HFF-Myc (cell line): ENCODE measurements at regions not wholly inside any gene's neighbourhood (a gene's known extent, or its start where the extent isn't known, plus 50 kb on each side); places are given as distances from the start of the nearest gene placed in this dataset.

Experiments
- DNase-seq: peaks from one replicate; pipeline ENCODE4 v3.0.0-alpha.2; 2011; ENCODE audit warnings: low read depth; ENCODE audit errors: extremely low read depth
- H3K4me3 ChIP-seq: replicated peaks from 2 replicates; pipeline ENCODE4 v1.5.1; 2011; ENCODE audit warnings: low read depth, mild to moderate bottlenecking, control low read depth, low read length
- TF ChIP-seq, protein P1 (sequence below): IDR thresholded peaks from 2 replicates; pipeline ENCODE4 v1.5.1; 2012; ENCODE audit warnings: mild to moderate bottlenecking, low read depth, low read length, control low read depth; ENCODE audit errors: missing control alignments

DNA sequence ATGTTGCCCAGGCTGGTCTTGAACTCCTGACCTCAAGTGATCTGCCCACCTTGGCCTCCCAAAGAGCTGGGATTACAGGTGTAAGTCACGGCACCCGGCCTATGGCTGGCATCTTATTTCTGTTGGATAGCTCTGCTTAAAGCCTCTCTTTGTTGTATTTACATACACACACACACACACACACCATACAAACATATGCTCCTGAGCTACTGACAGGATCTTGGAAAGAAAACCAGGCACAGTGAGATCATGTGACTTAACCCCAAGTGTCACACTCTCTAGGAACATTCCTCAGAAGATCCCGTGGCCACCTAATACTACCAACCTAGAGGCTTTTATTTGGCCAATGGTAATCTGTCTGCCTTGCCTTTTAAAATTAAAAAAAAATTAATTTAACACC is 85.1 kb upstream of the HAAO start:
- TF ChIP-seq, protein P1, sequence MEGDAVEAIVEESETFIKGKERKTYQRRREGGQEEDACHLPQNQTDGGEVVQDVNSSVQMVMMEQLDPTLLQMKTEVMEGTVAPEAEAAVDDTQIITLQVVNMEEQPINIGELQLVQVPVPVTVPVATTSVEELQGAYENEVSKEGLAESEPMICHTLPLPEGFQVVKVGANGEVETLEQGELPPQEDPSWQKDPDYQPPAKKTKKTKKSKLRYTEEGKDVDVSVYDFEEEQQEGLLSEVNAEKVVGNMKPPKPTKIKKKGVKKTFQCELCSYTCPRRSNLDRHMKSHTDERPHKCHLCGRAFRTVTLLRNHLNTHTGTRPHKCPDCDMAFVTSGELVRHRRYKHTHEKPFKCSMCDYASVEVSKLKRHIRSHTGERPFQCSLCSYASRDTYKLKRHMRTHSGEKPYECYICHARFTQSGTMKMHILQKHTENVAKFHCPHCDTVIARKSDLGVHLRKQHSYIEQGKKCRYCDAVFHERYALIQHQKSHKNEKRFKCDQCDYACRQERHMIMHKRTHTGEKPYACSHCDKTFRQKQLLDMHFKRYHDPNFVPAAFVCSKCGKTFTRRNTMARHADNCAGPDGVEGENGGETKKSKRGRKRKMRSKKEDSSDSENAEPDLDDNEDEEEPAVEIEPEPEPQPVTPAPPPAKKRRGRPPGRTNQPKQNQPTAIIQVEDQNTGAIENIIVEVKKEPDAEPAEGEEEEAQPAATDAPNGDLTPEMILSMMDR, result no peak
- no peak for DNase-seq
- no peak overlapping the region for H3K4me3 ChIP-seq

DNA sequence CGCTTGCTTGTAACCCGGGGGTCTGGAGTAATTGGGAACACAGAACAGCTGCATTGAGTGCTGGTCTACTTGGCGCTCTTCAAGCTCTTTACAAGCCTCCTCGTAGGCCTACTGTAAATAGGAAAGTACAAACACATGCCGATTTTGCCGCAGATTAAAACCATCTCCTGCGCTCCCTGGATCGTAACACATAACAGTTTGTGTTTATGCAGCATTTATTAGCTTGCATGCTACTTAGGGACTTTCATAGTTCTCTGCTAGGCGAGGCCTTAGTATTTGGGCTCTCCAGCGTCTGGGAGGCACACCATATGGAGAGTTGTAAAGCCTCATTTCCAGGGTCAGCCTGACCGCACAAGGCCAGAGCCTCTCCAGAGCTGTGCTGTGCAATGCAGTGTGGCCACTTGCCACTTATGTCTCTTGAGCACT is 84.0 kb upstream of the HAAO start:
- H3K4me3 ChIP-seq, result no peak overlapping the region
- peak; percentile 80 for DNase-seq
- TF ChIP-seq, protein P1, result no peak

DNA sequence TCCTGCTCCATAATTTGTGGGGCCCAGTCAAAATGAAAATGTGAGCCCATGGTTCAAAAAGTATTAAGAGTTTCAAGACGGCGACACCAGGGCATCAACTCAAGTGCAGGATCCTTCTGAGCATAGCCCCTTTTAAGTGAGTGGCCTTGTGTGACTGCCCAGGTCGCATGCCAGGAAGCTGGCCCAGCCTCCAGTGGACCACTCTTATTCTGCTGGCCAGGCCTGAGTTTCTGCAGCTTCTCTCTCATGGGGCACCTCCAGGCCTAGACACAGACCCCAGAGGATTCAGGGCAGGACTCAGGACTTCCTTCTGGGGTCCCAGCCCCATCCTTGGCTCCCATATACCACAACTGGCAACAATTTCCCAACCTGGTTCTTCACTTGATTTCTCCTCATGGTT is 83.5 kb upstream of the HAAO start:
- H3K4me3 ChIP-seq, result no peak overlapping the region
- DNase-seq, result no peak
- TF ChIP-seq, protein P1, result no peak

DNA sequence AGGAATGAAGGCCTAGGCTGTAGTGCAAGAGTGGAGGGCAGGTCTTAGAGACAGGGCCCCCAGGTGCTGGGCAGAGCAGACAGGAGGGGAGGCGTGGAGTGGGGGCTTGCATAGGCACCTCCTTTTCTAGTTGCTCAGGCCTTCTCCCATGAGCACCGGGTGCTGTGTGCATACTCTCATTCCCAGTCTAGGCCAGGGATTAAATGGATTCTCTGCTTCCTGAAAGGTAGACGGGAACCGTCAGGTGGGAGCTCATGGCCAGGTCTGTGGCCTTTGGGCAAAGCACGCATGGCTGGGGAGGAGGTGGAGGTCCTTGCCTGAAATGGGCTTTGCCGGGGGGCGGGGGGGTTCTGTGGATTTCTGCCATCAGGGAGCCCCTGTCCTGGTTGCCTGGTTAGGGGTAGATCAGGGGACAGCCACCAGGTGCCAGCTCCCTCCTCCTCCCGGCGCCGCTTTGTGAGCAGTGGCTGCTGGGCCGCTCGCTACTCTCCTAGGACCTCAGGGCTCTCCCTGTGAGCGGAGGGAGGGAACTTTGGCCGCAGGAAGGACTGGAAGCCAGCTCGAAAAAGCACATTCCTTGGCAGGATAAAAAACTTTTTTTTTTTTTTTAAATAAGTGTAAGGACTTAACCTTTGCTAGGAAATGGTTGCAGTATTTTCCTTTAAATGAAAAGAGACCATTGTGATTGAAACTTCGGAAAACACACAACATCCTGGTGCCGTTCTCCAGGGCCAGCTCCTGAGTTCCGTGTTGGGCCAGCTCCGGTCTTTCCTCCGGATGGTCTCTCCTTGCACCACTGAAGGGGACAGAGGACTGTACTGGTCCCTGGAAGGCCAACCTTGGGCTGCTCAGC is 82.8 kb upstream of the HAAO start:
- no peak for DNase-seq
- no peak overlapping the region for H3K4me3 ChIP-seq
- TF ChIP-seq, protein P1, result no peak

DNA sequence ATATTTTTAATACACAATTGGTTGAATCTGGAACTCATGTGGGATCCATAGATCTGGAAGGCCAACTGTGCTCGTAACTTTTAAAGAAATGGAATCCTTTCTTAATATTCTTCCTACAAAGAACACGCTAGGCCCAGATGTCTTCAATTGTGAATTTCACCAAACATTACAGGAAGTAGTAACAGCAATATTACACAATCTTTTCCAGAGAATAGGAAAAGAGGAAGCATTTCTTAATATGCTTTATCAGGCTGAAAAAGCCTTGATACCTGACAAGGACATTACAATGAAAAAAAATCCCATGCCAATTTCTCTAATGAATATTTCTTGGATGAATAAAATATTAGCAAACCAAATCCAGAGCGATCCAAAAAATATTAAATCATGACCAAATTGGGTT is 80.3 kb upstream of the HAAO start:
- peak; percentile 69 for DNase-seq
- no peak overlapping the region for H3K4me3 ChIP-seq
- TF ChIP-seq, protein P1, result no peak

DNA sequence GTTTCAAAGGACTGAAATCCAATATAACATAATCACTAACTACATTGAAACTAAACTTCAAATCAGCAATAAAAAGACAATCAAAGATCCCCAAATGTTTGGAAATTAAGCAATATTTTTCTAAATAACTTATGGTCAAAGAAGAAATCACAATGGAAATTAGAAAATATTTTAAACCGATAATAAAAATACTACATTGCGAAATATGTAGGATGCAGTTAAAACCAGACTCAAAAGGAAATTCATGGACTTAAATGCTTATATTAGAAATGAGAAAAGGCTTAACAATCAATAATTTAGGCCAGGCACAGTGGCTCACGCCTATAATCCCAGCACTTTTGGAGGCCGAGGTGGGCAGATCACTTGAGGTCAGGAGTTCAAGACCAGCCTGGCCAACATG is 79.0 kb upstream of the HAAO start:
- no peak for DNase-seq
- H3K4me3 ChIP-seq, result no peak overlapping the region
- TF ChIP-seq, protein P1, result no peak
